ENCODE measurements at regions not wholly inside any gene's neighbourhood (a gene's known extent, or its start where the extent isn't known, plus 50 kb on each side); places are given as distances from the start of the nearest gene placed in this dataset.
"Not testable (repeated sequence)": the region's sequence is repeated elsewhere in the genome, so short reads cannot be mapped to it uniquely, and the experiment has no call there.

GRCh38 chr15:38642689-38643270, 78.2 kb upstream of the RASGRP1 start:
- no peak for ATAC-seq
- TF ChIP-seq CSRNP3 (CRISPR knock-in tag; IDR thresholded peaks at IDR 0.05) (no peak), PPARA (CRISPR knock-in tag; IDR thresholded peaks at IDR 0.05; ENCODE audit: borderline replicate concordance) (no peak), ZNF70 (CRISPR knock-in tag; IDR thresholded peaks at IDR 0.05) (no peak), ZNF565 (CRISPR knock-in tag; conservative IDR thresholded peaks at IDR 0.05; ENCODE audit: low read depth) (no peak), RARB (CRISPR knock-in tag; IDR thresholded peaks at IDR 0.05) (no peak), TOX (CRISPR knock-in tag; IDR thresholded peaks at IDR 0.05; ENCODE audit: borderline replicate concordance) (no peak), BACH2 (CRISPR knock-in tag; IDR thresholded peaks at IDR 0.05; ENCODE audit: borderline replicate concordance) (no peak), SNAI2 (CRISPR knock-in tag; IDR thresholded peaks at IDR 0.05) (no peak), ESRRG (CRISPR knock-in tag; IDR thresholded peaks at IDR 0.05) (no peak), CSDC2 (CRISPR knock-in tag; IDR thresholded peaks at IDR 0.05) (no peak), ARNTL (CRISPR knock-in tag; IDR thresholded peaks at IDR 0.05; ENCODE audit: borderline replicate concordance, low read depth) (no peak), GLIS3 (CRISPR knock-in tag; IDR thresholded peaks at IDR 0.05) (no peak), ZNF8 (CRISPR knock-in tag; IDR thresholded peaks at IDR 0.05) (no peak), ZC3H10 (CRISPR knock-in tag; IDR thresholded peaks at IDR 0.05) (no peak), POU6F1 (CRISPR knock-in tag; IDR thresholded peaks at IDR 0.05; ENCODE audit: borderline replicate concordance, low read depth) (no peak), ISL1 (CRISPR knock-in tag; IDR thresholded peaks at IDR 0.05) (no peak), TCF4 (CRISPR knock-in tag; IDR thresholded peaks at IDR 0.05; ENCODE audit: borderline replicate concordance) (no peak), ZFP30 (CRISPR knock-in tag; IDR thresholded peaks at IDR 0.05) (no peak), ZFP3 (CRISPR knock-in tag; IDR thresholded peaks at IDR 0.05) (no peak)
- TF ChIP-seq, protein P1, sequence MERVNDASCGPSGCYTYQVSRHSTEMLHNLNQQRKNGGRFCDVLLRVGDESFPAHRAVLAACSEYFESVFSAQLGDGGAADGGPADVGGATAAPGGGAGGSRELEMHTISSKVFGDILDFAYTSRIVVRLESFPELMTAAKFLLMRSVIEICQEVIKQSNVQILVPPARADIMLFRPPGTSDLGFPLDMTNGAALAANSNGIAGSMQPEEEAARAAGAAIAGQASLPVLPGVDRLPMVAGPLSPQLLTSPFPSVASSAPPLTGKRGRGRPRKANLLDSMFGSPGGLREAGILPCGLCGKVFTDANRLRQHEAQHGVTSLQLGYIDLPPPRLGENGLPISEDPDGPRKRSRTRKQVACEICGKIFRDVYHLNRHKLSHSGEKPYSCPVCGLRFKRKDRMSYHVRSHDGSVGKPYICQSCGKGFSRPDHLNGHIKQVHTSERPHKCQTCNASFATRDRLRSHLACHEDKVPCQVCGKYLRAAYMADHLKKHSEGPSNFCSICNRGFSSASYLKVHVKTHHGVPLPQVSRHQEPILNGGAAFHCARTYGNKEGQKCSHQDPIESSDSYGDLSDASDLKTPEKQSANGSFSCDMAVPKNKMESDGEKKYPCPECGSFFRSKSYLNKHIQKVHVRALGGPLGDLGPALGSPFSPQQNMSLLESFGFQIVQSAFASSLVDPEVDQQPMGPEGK (CRISPR knock-in tag; IDR thresholded peaks at IDR 0.05; ENCODE audit: borderline replicate concordance): no peak

- ATAC-seq: not testable (repeated sequence)
Observed at GRCh38 chr15:38644353-38644752, 79.7 kb upstream of the RASGRP1 start.

GRCh38 chr15:38646716-38647115, 82.1 kb upstream of the RASGRP1 start:
- no peak for ATAC-seq
- TF ChIP-seq ZFP30 (CRISPR knock-in tag; IDR thresholded peaks at IDR 0.05) (no peak), TSHZ2 (CRISPR knock-in tag; IDR thresholded peaks at IDR 0.05) (no peak), GLIS3 (CRISPR knock-in tag; IDR thresholded peaks at IDR 0.05) (no peak), ZFP3 (CRISPR knock-in tag; IDR thresholded peaks at IDR 0.05) (no peak), PPARA (CRISPR knock-in tag; IDR thresholded peaks at IDR 0.05; ENCODE audit: borderline replicate concordance) (no peak)

DNA sequence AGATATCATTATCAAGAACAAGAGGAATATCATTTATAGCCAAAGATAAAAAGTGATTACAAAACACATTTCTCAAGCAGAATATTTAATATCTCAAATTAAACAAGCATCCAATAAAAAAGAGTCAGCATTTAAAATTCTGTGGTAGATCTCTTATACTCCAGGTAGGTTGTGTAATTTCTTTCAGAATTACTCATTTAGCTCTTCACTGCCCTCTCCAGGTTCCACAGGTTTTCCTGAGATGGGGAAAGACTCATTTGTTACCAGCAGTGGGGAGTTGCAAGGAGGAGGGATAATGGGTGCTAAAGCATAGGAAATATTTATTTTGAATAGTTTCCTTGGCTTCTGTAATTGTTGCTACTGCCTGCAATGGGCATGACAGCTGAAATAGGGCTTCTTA, 83.1 kb upstream of the RASGRP1 start:
- TF ChIP-seq, protein P2, sequence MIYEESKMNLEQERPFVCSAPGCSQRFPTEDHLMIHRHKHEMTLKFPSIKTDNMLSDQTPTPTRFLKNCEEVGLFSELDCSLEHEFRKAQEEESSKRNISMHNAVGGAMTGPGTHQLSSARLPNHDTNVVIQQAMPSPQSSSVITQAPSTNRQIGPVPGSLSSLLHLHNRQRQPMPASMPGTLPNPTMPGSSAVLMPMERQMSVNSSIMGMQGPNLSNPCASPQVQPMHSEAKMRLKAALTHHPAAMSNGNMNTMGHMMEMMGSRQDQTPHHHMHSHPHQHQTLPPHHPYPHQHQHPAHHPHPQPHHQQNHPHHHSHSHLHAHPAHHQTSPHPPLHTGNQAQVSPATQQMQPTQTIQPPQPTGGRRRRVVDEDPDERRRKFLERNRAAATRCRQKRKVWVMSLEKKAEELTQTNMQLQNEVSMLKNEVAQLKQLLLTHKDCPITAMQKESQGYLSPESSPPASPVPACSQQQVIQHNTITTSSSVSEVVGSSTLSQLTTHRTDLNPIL (CRISPR knock-in tag; IDR thresholded peaks at IDR 0.05; ENCODE audit: low read depth): no peak
- TF ChIP-seq TOX (CRISPR knock-in tag; IDR thresholded peaks at IDR 0.05; ENCODE audit: borderline replicate concordance) (no peak), SNAI2 (CRISPR knock-in tag; IDR thresholded peaks at IDR 0.05) (no peak), POU6F1 (CRISPR knock-in tag; IDR thresholded peaks at IDR 0.05; ENCODE audit: borderline replicate concordance, low read depth) (no peak), CSRNP3 (CRISPR knock-in tag; IDR thresholded peaks at IDR 0.05) (no peak), ZNF70 (CRISPR knock-in tag; IDR thresholded peaks at IDR 0.05) (no peak), CSDC2 (CRISPR knock-in tag; IDR thresholded peaks at IDR 0.05) (no peak), ESRRG (CRISPR knock-in tag; IDR thresholded peaks at IDR 0.05) (no peak), ISL1 (CRISPR knock-in tag; IDR thresholded peaks at IDR 0.05) (no peak), ZC3H10 (CRISPR knock-in tag; IDR thresholded peaks at IDR 0.05) (no peak), ZNF8 (CRISPR knock-in tag; IDR thresholded peaks at IDR 0.05) (no peak), RARB (CRISPR knock-in tag; IDR thresholded peaks at IDR 0.05) (no peak), TCF4 (CRISPR knock-in tag; IDR thresholded peaks at IDR 0.05; ENCODE audit: borderline replicate concordance) (no peak), OSR1 (CRISPR knock-in tag; IDR thresholded peaks at IDR 0.05) (no peak)
- 0 out of 3 replicates have a peak, but pooled peaks have one; percentile 47 for ATAC-seq
